WTC11 (cell line): ENCODE measurements at regions not wholly inside any gene's neighbourhood (a gene's known extent, or its start where the extent isn't known, plus 50 kb on each side); places are given as distances from the start of the nearest gene placed in this dataset.

Experiments used
- ATAC-seq: fragments of 200-7000 bp; cut with Tn5 transposase; 2 replicates; pipeline ENCODE4 v1.10.0; 2021; ENCODE audit warnings: mild to moderate bottlenecking, moderate library complexity
- CTCF ChIA-PET: fragments of 300-600 bp; sonication (Branson Sonifier 250); formaldehyde crosslinking; loops from one replicate; lab custom pipeline; 2021; ENCODE audit warnings: antibody characterized with exemption; lab: Charles Lee
- POLR2A ChIA-PET: fragments of 350-600 bp; sonication (Branson Sonifier 250); formaldehyde crosslinking; loops from one replicate; lab custom pipeline; 2021; ENCODE audit warnings: antibody characterized with exemption; lab: Charles Lee
- DNase-seq: peaks from one replicate; pipeline ENCODE4 v3.0.0; 2021; ENCODE audit warnings: low spot score
- H3K27ac Mint-ChIP-seq: 2 replicates; pipeline ENCODE4 v1.8.0; 2021; ENCODE audit warnings: mixed read lengths
- H3K27me3 Mint-ChIP-seq: 2 replicates; pipeline ENCODE4 v1.8.0; 2021; ENCODE audit warnings: low read depth, mild to moderate bottlenecking, moderate library complexity, mixed read lengths
- H3K36me3 Mint-ChIP-seq: 2 replicates; pipeline ENCODE4 v1.8.0; 2021; ENCODE audit warnings: mixed read lengths
- H3K4me1 Mint-ChIP-seq: 2 replicates; pipeline ENCODE4 v1.8.0; 2022; ENCODE audit warnings: mixed read lengths
- H3K4me3 Mint-ChIP-seq: 2 replicates; pipeline ENCODE4 v1.8.0; 2021; ENCODE audit warnings: mild to moderate bottlenecking, moderate library complexity, mixed read lengths
- H3K9me3 Mint-ChIP-seq: 2 replicates; pipeline ENCODE4 v1.8.0; 2021; ENCODE audit warnings: mixed read lengths
- ATF1 ChIP-seq: sonication (generic); formaldehyde crosslinking; IDR thresholded peaks from 2 replicates; pipeline ENCODE4 v1.8.1; 2023; ENCODE audit warnings: mild to moderate bottlenecking, moderate library complexity, missing genetic modification reagents
- CTCF ChIP-seq: fragments of 200-600 bp; IDR thresholded peaks from 2 replicates; pipeline ENCODE4 v1.8.0; 2022; ENCODE audit warnings: antibody characterized with exemption
- E2F5 ChIP-seq: sonication (generic); formaldehyde crosslinking; IDR thresholded peaks from 2 replicates; pipeline ENCODE4 v1.8.1; 2022; ENCODE audit warnings: mild to moderate bottlenecking, moderate library complexity, missing genetic modification reagents
- ELF4 ChIP-seq: sonication (generic); formaldehyde crosslinking; IDR thresholded peaks from 2 replicates; pipeline ENCODE4 v1.8.1; 2022; ENCODE audit warnings: low read depth, mild to moderate bottlenecking, moderate library complexity, missing genetic modification reagents
- FOXP4 ChIP-seq: sonication (generic); formaldehyde crosslinking; IDR thresholded peaks from 2 replicates; pipeline ENCODE4 v1.8.0; 2022; ENCODE audit warnings: mild to moderate bottlenecking, missing genetic modification reagents
- HMGXB4 ChIP-seq: sonication (generic); formaldehyde crosslinking; IDR thresholded peaks from 2 replicates; pipeline ENCODE4 v1.8.1; 2023; ENCODE audit warnings: mild to moderate bottlenecking, moderate library complexity, missing genetic modification reagents
- IRF2 ChIP-seq: sonication (generic); formaldehyde crosslinking; IDR thresholded peaks from 2 replicates; pipeline ENCODE4 v1.8.0; 2022; ENCODE audit warnings: low read depth, missing genetic modification reagents, borderline replicate concordance
- KAT7 ChIP-seq: sonication (generic); formaldehyde crosslinking; IDR thresholded peaks from 2 replicates; pipeline ENCODE4 v1.8.1; 2023; ENCODE audit warnings: missing genetic modification reagents, mild to moderate bottlenecking, borderline replicate concordance
- MXD4 ChIP-seq: fragments of 250-450 bp; sonication (Bioruptor Pico); IDR thresholded peaks from 2 replicates; pipeline ENCODE4 v1.8.0; 2021; ENCODE audit warnings: mild to moderate bottlenecking, moderate library complexity, borderline replicate concordance
- NFATC4 ChIP-seq: fragments of 250-450 bp; sonication (Bioruptor Pico); IDR thresholded peaks from 2 replicates; pipeline ENCODE4 v1.9.0; 2021; ENCODE audit warnings: mild to moderate bottlenecking
- NR2C2 ChIP-seq: sonication (generic); formaldehyde crosslinking; IDR thresholded peaks from 2 replicates; pipeline ENCODE4 v1.8.0; 2022; ENCODE audit warnings: mild to moderate bottlenecking, missing genetic modification reagents
- PREB ChIP-seq: sonication (generic); formaldehyde crosslinking; IDR thresholded peaks from 2 replicates; pipeline ENCODE4 v1.8.1; 2022; ENCODE audit warnings: mild to moderate bottlenecking, missing genetic modification reagents, moderate library complexity, borderline replicate concordance
- SMAD3 ChIP-seq: sonication (generic); formaldehyde crosslinking; IDR thresholded peaks from 2 replicates; pipeline ENCODE4 v1.8.0; 2022; ENCODE audit warnings: missing genetic modification reagents, mild to moderate bottlenecking, borderline replicate concordance
- SOX15 ChIP-seq: fragments of 250-450 bp; sonication (Bioruptor Pico); IDR thresholded peaks from 2 replicates; pipeline ENCODE4 v1.9.0; 2021; ENCODE audit warnings: mild to moderate bottlenecking
- TP53 ChIP-seq: sonication (generic); formaldehyde crosslinking; IDR thresholded peaks from 2 replicates; pipeline ENCODE4 v1.8.1; 2023; ENCODE audit warnings: mild to moderate bottlenecking, missing genetic modification reagents
- ZMAT4 ChIP-seq: fragments of 250-450 bp; sonication (Bioruptor Pico); IDR thresholded peaks from 2 replicates; pipeline ENCODE4 v1.9.0; 2021; ENCODE audit warnings: mild to moderate bottlenecking
- ZNF423 ChIP-seq: fragments of 250-450 bp; sonication (Bioruptor Pico); IDR thresholded peaks from 2 replicates; pipeline ENCODE4 v2.1.2; 2022; ENCODE audit warnings: mild to moderate bottlenecking, moderate library complexity
- TF ChIP-seq, protein P1 (sequence below): sonication (generic); formaldehyde crosslinking; IDR thresholded peaks from 2 replicates; pipeline ENCODE4 v1.8.1; 2023; ENCODE audit warnings: mild to moderate bottlenecking, missing genetic modification reagents
- TF ChIP-seq, protein P2 (sequence below): sonication (generic); formaldehyde crosslinking; IDR thresholded peaks from 2 replicates; pipeline ENCODE4 v1.8.0; 2023; ENCODE audit warnings: mild to moderate bottlenecking, missing genetic modification reagents

GRCh38 chr13:27367570-27367969 is 56.8 kb upstream of the GTF3A start:
- ChIA-PET CTCF (interaction anchor here (0.6 to 1.7 kb wide), 4 partner anchors 8 to 459 kb away, joined by 3 to 6 read pairs (median 4); no protein-coding TSS in a partner anchor), POLR2A (no interaction called here)
- H3K4me1 Mint-ChIP-seq: peaks cover 15% of the 10 kb centered on the region
- H3K27me3 Mint-ChIP-seq: peaks cover under 1% of the 10 kb centered on the region
- no peaks in the 10 kb centered on the region; the same call in 1 of the 2 replicates for H3K9me3 Mint-ChIP-seq
- no peak overlapping the region for H3K27ac Mint-ChIP-seq
- H3K4me3 Mint-ChIP-seq: no peak overlapping the region
- no peak for ATAC-seq
- H3K36me3 Mint-ChIP-seq: no peaks in the 10 kb centered on the region
- TF ChIP-seq IRF2 (CRISPR knock-in tag) (no peak), ELF4 (CRISPR knock-in tag) (no peak), PREB (no peak), MXD4 (CRISPR knock-in tag) (no peak), E2F5 (no peak), SMAD3 (CRISPR knock-in tag) (no peak), CTCF (no peak)
- no peak for DNase-seq

- Mint-ChIP-seq H3K4me3 (no peak overlapping the region), H3K27me3 (peaks cover 15% of the 10 kb centered on the region), H3K36me3 (no peaks in the 10 kb centered on the region), H3K27ac (no peak overlapping the region; the same call in 1 of the 2 replicates), H3K9me3 (no peaks in the 10 kb centered on the region; the same call in 1 of the 2 replicates), H3K4me1 (peaks cover 20% of the 10 kb centered on the region)
- ATAC-seq (no peak), DNase-seq (no peak)
- TF ChIP-seq NR2C2 (CRISPR knock-in tag) (no peak), KAT7 (no peak)
- ChIA-PET POLR2A (no interaction called here), CTCF (interaction anchor here (0.6 kb wide), 2 partner anchors 363 to 422 kb away, joined by 4 to 5 read pairs; no protein-coding TSS in a partner anchor)
Measured at GRCh38 chr13:27370305-27370872, 54.0 kb upstream of the GTF3A start.

- no peak for ATAC-seq
- peaks cover 15% of the 10 kb centered on the region for H3K27me3 Mint-ChIP-seq
- ChIA-PET POLR2A (no interaction called here), CTCF (interaction anchor here (0.5 to 6.0 kb wide), 9 partner anchors 10 to 458 kb away, joined by 3 to 94 read pairs (median 5); no protein-coding TSS in a partner anchor)
- no peak for DNase-seq
- H3K4me3 Mint-ChIP-seq: no peak overlapping the region
- H3K4me1 Mint-ChIP-seq: peaks cover 22% of the 10 kb centered on the region
- no peaks in the 10 kb centered on the region for H3K36me3 Mint-ChIP-seq
- no peak overlapping the region for H3K27ac Mint-ChIP-seq
- no peaks in the 10 kb centered on the region; the same call in 1 of the 2 replicates for H3K9me3 Mint-ChIP-seq
- no peak for TF ChIP-seq HMGXB4 (CRISPR knock-in tag)
- no peak for TF ChIP-seq ATF1 (CRISPR knock-in tag)
- no peak for TF ChIP-seq FOXP4 (CRISPR knock-in tag)
- TF ChIP-seq NFATC4 (CRISPR knock-in tag): no peak
- TF ChIP-seq KAT7: no peak
- TF ChIP-seq ZMAT4 (CRISPR knock-in tag): no peak
- TF ChIP-seq SOX15 (CRISPR knock-in tag): no peak
- TF ChIP-seq, protein P1, sequence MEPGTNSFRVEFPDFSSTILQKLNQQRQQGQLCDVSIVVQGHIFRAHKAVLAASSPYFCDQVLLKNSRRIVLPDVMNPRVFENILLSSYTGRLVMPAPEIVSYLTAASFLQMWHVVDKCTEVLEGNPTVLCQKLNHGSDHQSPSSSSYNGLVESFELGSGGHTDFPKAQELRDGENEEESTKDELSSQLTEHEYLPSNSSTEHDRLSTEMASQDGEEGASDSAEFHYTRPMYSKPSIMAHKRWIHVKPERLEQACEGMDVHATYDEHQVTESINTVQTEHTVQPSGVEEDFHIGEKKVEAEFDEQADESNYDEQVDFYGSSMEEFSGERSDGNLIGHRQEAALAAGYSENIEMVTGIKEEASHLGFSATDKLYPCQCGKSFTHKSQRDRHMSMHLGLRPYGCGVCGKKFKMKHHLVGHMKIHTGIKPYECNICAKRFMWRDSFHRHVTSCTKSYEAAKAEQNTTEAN (CRISPR knock-in tag): no peak
- no peak for TF ChIP-seq ZNF423 (CRISPR knock-in tag)
- TF ChIP-seq TP53: no peak
- TF ChIP-seq, protein P2, sequence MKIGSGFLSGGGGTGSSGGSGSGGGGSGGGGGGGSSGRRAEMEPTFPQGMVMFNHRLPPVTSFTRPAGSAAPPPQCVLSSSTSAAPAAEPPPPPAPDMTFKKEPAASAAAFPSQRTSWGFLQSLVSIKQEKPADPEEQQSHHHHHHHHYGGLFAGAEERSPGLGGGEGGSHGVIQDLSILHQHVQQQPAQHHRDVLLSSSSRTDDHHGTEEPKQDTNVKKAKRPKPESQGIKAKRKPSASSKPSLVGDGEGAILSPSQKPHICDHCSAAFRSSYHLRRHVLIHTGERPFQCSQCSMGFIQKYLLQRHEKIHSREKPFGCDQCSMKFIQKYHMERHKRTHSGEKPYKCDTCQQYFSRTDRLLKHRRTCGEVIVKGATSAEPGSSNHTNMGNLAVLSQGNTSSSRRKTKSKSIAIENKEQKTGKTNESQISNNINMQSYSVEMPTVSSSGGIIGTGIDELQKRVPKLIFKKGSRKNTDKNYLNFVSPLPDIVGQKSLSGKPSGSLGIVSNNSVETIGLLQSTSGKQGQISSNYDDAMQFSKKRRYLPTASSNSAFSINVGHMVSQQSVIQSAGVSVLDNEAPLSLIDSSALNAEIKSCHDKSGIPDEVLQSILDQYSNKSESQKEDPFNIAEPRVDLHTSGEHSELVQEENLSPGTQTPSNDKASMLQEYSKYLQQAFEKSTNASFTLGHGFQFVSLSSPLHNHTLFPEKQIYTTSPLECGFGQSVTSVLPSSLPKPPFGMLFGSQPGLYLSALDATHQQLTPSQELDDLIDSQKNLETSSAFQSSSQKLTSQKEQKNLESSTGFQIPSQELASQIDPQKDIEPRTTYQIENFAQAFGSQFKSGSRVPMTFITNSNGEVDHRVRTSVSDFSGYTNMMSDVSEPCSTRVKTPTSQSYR (CRISPR knock-in tag): no peak
Measured at GRCh38 chr13:27371932-27372331, 52.5 kb upstream of the GTF3A start.
